Renal cortex interstitium (tissue), 11 donors: ENCODE measurements at regions not wholly inside any gene's neighbourhood (a gene's known extent, or its start where the extent isn't known, plus 50 kb on each side); places are given as distances from the start of the nearest gene placed in this dataset.

Experiments
- DNase-seq, 11 donors: peaks; one replicate each; pipeline ENCODE4 v3.0.0-alpha.2; 2013; ENCODE audit warnings: low read depth in 9 of 11, low spot score in 4 of 11; ENCODE audit errors: extremely low read depth in 1 of 11

DNA sequence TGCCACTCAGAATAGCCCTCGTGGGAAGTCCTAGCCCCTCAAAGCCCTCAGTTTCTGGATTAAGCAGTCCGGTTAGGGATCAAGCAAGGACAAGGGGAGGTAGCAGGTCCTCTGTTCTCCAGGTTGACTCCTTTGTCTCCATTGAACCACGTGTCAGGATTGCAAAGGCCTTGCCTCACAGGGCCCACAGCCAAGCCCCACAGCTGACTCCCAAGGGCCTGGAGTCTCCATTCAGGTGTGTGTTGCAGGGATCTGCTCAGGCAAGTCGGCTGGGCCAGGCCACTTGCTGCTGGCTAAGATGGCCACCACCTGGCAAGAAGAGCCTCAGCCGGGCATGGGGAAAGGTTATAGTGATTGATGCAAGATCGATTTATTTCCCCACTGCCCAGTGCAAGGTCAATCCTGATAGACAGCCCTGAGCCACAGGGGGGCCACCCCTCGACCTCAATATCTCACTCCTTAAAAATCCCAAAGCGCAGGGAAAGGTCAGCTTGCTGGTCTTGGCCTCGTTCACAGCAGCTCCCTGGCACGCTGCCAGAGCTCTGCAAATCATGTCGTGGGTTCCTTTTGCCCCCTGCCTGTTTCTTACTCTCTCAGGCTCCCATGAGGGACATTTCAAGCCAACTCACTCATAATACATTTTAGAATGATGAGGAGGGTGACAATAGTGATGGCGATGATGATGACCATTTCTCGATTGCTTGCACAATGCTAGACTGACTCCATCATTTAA, 75.9 kb downstream of the EDN3 start:
- DNase-seq = no peak

DNA sequence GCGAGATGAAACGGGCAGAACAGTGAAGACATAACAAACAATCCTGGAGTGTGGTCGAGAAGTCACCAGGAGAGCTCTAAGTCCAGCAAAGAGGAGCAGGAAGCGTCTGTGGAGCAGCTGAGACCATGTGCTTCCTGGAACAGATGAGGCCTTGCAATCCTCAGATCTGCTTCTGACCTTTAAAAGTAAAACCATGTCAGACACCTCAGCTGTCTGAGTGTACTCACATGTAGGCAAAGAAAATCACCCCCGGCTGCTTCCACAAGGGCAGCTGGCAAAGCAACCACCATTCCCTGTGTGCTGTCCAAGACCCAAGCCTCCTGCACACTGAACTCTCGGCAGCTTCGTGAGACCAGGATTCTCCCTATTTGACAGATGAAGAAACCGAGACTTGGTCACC, 76.6 kb downstream of the EDN3 start:
- DNase-seq = no peak

DNA sequence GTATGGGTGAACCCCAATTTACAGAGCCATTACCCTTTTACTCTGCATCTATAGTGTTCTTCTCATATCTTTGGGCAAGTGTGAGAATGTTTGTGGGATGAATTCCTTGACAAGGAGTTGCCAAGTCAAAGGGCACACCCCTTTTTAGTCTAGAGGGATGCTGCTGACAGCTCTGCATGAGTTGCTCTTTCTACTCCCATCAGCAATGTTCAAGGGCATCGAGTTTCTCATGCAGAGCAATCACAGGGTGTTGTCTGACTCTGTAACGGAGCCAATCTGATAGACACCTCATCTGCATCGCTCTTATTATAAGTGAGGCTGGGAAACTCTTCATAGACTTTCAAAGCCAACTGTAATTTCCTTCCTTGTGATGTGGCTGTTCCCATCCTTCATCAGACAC, 77.4 kb downstream of the EDN3 start:
- DNase-seq = no peak

- no peak for DNase-seq
These were observed 78.0 kb downstream of the EDN3 start for GRCh38 chr20:59378396-59378795.

GRCh38 chr20:59378966-59379365, 78.6 kb downstream of the EDN3 start:
- no peak for DNase-seq

- no peak for DNase-seq
These were observed 81.3 kb downstream of the EDN3 start for GRCh38 chr20:59381689-59382088.

DNA sequence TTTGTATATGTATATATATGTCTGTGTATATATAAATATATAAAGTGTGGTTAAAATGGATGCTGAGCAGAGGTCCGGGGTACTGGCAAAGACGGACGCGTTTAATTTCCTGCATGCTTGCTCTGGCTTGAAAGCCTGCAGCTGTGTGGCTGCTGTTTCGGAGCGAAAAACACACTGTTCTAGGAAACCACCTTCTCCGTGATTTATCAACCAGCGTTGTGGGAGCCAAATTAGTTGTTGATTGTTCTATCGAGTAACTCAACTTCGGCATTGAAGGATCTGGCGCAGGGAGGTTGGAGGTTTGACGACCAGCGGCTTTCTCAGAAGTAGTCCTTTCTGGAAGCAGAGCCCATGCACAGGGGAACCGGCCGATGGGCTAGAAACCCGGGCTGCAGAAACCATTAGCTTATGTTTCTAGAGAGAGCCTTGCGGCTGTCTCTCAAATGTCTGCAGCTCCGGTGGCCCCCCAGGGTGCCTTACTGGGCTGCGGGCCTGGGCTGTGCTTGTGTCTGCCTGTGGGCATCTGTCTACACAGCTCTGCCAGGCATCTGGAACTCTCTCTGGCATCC, 81.8 kb downstream of the EDN3 start:
- DNase-seq = no peak

GRCh38 chr20:59382907-59383306, 82.5 kb downstream of the EDN3 start:
- no peak for DNase-seq

GRCh38 chr20:59385038-59385437, 84.6 kb downstream of the EDN3 start:
- DNase-seq = no peak

- DNase-seq = no peak
These were observed 85.1 kb downstream of the EDN3 start for GRCh38 chr20:59385480-59385879.

DNA sequence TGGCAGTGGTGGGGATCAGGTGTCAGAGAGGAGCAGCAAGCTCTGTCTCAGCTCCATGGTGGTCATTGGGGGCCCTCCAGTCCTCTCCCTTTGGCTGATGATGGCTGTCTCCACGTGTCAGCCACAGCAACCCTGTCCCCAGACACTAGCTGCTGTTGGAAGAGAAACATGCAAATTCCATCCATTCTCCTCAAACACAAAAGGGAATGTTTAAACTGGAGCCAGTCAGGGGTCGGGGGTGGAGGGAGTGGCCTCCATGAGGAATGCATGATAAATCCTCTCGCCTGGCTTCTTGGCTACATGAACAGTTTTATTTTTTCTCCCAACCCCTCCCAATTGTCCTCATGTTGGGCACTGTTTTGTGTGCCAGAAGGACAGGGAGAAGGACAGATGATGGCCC, 86.4 kb downstream of the EDN3 start:
- DNase-seq = peak in 1 of 11 donors; percentile 67

DNA sequence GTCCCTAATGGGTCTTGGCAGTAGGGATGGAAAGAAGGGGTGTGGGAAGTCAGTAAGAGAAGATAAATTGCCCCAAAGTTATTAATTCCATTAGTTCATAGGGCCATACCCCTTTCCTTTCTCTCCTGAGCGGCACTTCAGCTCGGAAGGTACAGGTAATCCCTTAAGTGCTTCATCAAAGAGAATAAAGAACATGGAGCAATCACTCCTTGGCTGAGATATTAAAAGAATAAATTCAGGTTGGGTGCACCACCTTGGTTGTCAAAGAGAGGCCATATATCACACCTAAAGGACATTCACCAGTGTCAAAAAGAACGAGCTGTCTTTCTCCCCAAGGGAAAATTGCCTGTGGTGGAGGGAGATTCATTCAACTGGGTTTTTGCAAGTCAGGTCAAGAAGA, 87.5 kb downstream of the EDN3 start:
- no peak for DNase-seq

DNA sequence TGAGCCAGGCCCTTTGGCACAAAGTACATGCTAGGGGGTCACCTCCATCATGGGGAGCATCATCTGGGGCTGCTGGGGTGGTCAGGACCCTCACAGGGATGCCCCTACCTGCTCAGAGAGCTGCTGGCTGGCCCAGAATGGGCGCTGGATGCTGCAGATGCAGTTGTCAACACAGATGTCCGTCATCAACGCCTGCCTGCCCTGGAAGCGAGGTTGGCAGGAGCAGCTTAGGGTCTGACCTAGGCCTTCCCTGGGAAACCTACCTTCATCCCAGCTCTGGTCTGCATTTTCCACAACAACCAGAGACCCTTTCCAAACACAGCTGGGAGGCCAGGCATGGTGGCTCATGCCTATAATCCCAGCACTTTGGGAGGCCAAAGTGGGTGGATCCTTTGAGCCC, 88.0 kb downstream of the EDN3 start:
- DNase-seq = no peak

DNA sequence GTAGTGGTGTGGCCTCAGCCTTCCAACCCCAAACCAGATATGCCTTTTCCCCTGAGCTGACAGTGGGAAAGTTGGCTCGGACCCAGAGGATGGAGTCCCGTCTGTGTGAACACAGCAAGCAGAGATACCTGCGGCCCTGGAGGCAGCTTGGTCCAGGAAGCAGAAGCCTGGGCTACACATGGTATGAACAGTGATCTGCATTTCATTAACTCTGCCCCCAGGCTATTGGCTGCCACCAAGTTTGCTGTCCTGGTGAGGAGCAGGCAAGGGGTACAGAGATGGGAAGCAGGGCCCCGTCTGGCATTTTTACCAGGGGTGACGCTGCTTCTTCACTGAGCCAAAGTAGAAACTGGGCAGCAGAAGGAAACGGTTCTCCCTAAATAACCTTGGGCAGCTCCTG, 90.0 kb downstream of the EDN3 start:
- no peak for DNase-seq

GRCh38 chr20:59391975-59392374, 91.6 kb downstream of the EDN3 start:
- DNase-seq = no peak

- no peak for DNase-seq
These were observed 92.3 kb downstream of the EDN3 start for GRCh38 chr20:59392736-59393135.

DNA sequence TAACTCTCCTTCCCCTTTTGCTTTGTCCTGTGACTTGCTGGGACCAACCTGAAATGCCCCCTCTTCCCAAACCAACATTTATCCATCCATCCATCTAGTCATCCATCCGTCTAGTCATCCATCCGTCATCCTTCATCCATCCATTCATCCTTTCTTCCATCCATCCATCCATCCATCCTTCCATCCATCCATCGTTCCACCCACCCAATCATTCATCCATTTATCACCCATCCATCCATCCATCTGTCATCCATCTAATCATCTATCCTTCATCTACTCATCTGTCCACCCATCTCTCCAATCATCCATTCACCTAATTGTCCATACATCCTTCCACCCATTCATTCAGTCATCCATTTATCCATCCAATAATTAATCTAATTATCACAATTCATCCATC, 92.7 kb downstream of the EDN3 start:
- no peak for DNase-seq

GRCh38 chr20:59395729-59396128, 95.3 kb downstream of the EDN3 start:
- DNase-seq = no peak

DNA sequence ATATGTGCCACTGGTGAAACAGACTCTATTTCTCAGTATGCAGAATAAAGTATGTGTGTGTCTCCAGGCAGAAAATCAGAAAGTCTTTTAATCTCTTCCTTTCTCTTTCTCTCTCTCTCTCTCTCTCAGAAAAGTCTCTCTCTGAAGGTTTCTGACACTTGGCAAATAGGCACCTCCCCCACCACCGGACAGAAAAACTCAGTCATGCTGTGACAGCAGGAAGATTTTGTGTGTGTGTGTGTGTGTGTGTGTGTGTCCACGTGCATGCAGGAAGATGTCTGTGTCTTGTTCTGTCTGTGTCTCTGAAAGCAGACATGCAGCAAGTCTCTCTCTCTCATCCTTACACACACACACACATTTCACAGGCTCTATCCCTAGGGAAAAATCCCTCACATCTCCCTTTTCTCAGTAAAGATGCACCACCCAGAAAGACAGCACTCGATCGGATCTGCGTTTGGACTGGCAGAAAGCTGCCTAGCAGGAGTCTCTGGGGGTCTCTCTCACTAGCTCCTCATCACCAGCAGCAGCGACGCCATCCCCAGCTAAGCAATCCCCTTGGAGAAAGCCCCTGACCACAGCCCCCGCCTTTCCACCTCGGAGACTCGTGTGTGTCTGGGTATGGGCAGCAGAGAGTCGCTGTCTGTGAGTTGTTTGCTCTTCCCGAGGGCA, 98.3 kb downstream of the EDN3 start:
- no peak for DNase-seq

DNA sequence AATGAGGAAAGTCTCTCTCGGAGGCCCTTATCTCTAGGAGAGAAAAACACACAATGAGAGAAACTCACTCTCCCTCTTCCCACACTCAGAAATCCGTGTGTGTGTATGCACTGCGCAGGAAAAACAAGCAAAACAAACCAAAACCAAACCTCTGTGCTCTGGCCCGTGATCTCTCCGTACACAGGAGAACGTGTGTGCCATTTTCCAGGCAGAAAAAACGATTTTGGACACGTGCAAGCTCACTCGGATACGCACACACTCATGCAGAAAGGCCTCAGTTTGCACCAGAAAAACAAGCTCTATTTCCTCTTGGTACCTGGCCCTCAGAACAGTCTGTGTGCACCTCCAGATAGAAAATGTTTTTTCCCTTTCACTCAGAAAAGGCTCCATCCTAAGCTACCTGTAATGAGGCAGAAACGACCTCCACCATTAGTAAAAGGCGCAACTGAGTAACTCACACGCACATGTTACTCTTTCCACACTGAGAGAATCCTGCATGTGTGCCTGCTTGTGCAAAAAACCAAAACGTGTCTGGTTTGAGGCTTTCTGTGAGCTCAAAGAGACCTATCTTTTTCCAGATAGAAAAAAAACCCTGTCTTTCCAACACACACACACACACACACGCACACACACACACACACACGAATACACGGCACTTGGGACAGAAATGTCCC, 99.2 kb downstream of the EDN3 start:
- DNase-seq = no peak
